OCI-LY1 (cell line): ENCODE measurements at regions not wholly inside any gene's neighbourhood (a gene's known extent, or its start where the extent isn't known, plus 50 kb on each side); places are given as distances from the start of the nearest gene placed in this dataset.

Source experiments
- EZH2 ChIP-seq: fragments of 200-600 bp; sonication (generic), shearing (Covaris generic); IDR thresholded peaks from 2 replicates; pipeline ENCODE4 v1.8.0; 2017; ENCODE audit warnings: borderline replicate concordance, mixed run types, mild to moderate bottlenecking, antibody characterized with exemption, low read length, moderate library complexity, mixed read lengths
- TF ChIP-seq, protein P1 (sequence below): fragments of 200-600 bp; sonication (generic), shearing (Covaris generic); IDR thresholded peaks from 2 replicates; pipeline ENCODE4 v1.5.1; 2017; ENCODE audit warnings: mild to moderate bottlenecking, antibody characterized with exemption, low read length, moderate library complexity, mixed read lengths

- TF ChIP-seq, protein P1, sequence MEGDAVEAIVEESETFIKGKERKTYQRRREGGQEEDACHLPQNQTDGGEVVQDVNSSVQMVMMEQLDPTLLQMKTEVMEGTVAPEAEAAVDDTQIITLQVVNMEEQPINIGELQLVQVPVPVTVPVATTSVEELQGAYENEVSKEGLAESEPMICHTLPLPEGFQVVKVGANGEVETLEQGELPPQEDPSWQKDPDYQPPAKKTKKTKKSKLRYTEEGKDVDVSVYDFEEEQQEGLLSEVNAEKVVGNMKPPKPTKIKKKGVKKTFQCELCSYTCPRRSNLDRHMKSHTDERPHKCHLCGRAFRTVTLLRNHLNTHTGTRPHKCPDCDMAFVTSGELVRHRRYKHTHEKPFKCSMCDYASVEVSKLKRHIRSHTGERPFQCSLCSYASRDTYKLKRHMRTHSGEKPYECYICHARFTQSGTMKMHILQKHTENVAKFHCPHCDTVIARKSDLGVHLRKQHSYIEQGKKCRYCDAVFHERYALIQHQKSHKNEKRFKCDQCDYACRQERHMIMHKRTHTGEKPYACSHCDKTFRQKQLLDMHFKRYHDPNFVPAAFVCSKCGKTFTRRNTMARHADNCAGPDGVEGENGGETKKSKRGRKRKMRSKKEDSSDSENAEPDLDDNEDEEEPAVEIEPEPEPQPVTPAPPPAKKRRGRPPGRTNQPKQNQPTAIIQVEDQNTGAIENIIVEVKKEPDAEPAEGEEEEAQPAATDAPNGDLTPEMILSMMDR, result no peak
- no peak for TF ChIP-seq EZH2
Observed at GRCh38 chr22:49482811-49483210, 344.9 kb downstream of the BRD1 start.
